HEK293T (cell line): ENCODE measurements at regions not wholly inside any gene's neighbourhood (a gene's known extent, or its start where the extent isn't known, plus 50 kb on each side); places are given as distances from the start of the nearest gene placed in this dataset.

Source experiments
- CTCF ChIA-PET: fragments of 350-600 bp; formaldehyde crosslinking; extraction: SDS; loops from one replicate; lab custom pipeline; 2021; ENCODE audit warnings: antibody characterized with exemption, inconsistent platforms; lab: Yijun Ruan, JAX
- POLR2A ChIA-PET: fragments of 350-600 bp; formaldehyde crosslinking; extraction: SDS; loops from one replicate; lab custom pipeline; 2020; ENCODE audit warnings: antibody characterized with exemption, inconsistent platforms; lab: Yijun Ruan, JAX
- DNase-seq: peaks from one replicate; pipeline ENCODE4 v3.0.0; 2012; ENCODE audit warnings: mixed read lengths; ENCODE audit errors: extremely low spot score
- ARNT ChIP-seq: fragments of 450-650 bp; IDR thresholded peaks from 2 replicates; pipeline ENCODE4 v1.6.1; 2017; ENCODE audit warnings: mild to moderate bottlenecking
- BHLHE40 ChIP-seq: fragments of 450-650 bp; IDR thresholded peaks from 2 replicates; pipeline ENCODE4 v1.6.1; 2016; ENCODE audit warnings: mild to moderate bottlenecking, moderate library complexity, borderline replicate concordance
- CTBP1 ChIP-seq: fragments of 450-650 bp; IDR thresholded peaks from 2 replicates; pipeline ENCODE4 v1.6.1; 2016; ENCODE audit warnings: borderline replicate concordance
- ELF4 ChIP-seq: fragments of 450-650 bp; IDR thresholded peaks from 2 replicates; pipeline ENCODE4 v1.6.1; 2017; ENCODE audit warnings: antibody characterized with exemption
- FOXA1 ChIP-seq: fragments of 450-650 bp; IDR thresholded peaks from 2 replicates; pipeline ENCODE4 v1.6.1; 2016; ENCODE audit warnings: mild to moderate bottlenecking
- FOXK2 ChIP-seq: fragments of 450-650 bp; IDR thresholded peaks from 2 replicates; pipeline ENCODE4 v1.6.1; 2016; ENCODE audit warnings: mild to moderate bottlenecking
- FOXM1 ChIP-seq: fragments of 450-650 bp; IDR thresholded peaks from 2 replicates; pipeline ENCODE4 v1.6.1; 2017; ENCODE audit warnings: mild to moderate bottlenecking, borderline replicate concordance
- HDGF ChIP-seq: fragments of 450-650 bp; IDR thresholded peaks from 2 replicates; pipeline ENCODE4 v1.6.1; 2017; ENCODE audit warnings: antibody characterized with exemption, borderline replicate concordance
- L3MBTL2 ChIP-seq: fragments of 450-650 bp; conservative IDR thresholded peaks from 2 replicates; pipeline ENCODE4 v1.6.1; 2016; ENCODE audit warnings: mild to moderate bottlenecking
- LEF1 ChIP-seq: fragments of 450-650 bp; IDR thresholded peaks from 2 replicates; pipeline ENCODE4 v1.6.1; 2017; ENCODE audit warnings: mild to moderate bottlenecking, borderline replicate concordance
- NFRKB ChIP-seq: fragments of 450-650 bp; IDR thresholded peaks from 2 replicates; pipeline ENCODE4 v1.6.1; 2016; ENCODE audit warnings: mild to moderate bottlenecking, moderate library complexity
- PKNOX1 ChIP-seq: fragments of 450-650 bp; IDR thresholded peaks from 2 replicates; pipeline ENCODE4 v1.6.1; 2016
- SP1 ChIP-seq: fragments of 450-650 bp; IDR thresholded peaks from 2 replicates; pipeline ENCODE4 v1.6.1; 2017
- SUZ12 ChIP-seq: fragments of 450-650 bp; IDR thresholded peaks from 2 replicates; pipeline ENCODE4 v1.6.1; 2016; ENCODE audit warnings: mild to moderate bottlenecking
- TARDBP ChIP-seq: fragments of 450-650 bp; IDR thresholded peaks from 2 replicates; pipeline ENCODE4 v1.6.1; 2016
- ZNF384 ChIP-seq: fragments of 450-650 bp; IDR thresholded peaks from 2 replicates; pipeline ENCODE4 v1.6.1; 2016

GRCh38 chr15:93171476-93171875 is 82.5 kb upstream of the RGMA start:
- CTCF ChIA-PET: no interaction called here
- no peak for DNase-seq
- POLR2A ChIA-PET: no interaction called here
- TF ChIP-seq LEF1 (no peak), CTBP1 (no peak), NFRKB (no peak), ELF4 (no peak), SP1 (no peak), TARDBP (no peak), HDGF (no peak), PKNOX1 (no peak), BHLHE40 (no peak), ZNF384 (no peak), L3MBTL2 (no peak), FOXM1 (no peak), FOXK2 (no peak), SUZ12 (no peak), FOXA1 (no peak), ARNT (no peak)

GRCh38 chr15:93170329-93170728 is 81.3 kb upstream of the RGMA start:
- TF ChIP-seq CTBP1 (no peak), SP1 (no peak), FOXA1 (no peak), LEF1 (no peak), HDGF (no peak), BHLHE40 (no peak), PKNOX1 (no peak), NFRKB (no peak), ELF4 (no peak), SUZ12 (no peak), FOXM1 (no peak), FOXK2 (no peak)
- ChIA-PET CTCF (no interaction called here), POLR2A (no interaction called here)
- no peak for DNase-seq

- POLR2A ChIA-PET: no interaction called here
- CTCF ChIA-PET: no interaction called here
- DNase-seq: no peak
- TF ChIP-seq SP1 (no peak), L3MBTL2 (no peak), NFRKB (no peak), CTBP1 (no peak), HDGF (no peak), SUZ12 (no peak), LEF1 (no peak), FOXM1 (no peak), PKNOX1 (no peak), TARDBP (no peak), ELF4 (no peak), ZNF384 (no peak), BHLHE40 (no peak), ARNT (no peak), FOXK2 (no peak), FOXA1 (no peak)
These were observed 79.9 kb upstream of the RGMA start for GRCh38 chr15:93168910-93169309.

DNA sequence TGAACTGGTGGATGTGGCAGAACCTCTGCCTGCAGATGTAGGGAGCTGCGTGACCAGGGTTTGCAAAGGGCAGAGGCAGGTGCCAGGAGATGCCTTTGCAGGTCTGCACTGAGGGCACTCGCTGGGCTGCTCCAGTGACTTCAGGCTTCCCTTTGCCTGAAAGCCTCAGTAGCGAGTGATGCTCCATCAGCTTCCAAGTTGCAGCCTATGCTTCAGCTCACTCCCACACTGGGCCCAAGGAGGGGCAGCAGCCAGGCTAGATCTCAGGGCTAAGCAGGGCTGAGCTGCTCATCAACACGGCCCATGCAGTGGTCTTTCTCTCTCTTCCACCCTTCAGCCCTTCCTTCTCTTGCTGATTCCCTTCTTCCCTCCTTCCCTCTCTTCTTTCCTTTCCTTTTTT is 78.3 kb upstream of the RGMA start:
- POLR2A ChIA-PET: no interaction called here

DNA sequence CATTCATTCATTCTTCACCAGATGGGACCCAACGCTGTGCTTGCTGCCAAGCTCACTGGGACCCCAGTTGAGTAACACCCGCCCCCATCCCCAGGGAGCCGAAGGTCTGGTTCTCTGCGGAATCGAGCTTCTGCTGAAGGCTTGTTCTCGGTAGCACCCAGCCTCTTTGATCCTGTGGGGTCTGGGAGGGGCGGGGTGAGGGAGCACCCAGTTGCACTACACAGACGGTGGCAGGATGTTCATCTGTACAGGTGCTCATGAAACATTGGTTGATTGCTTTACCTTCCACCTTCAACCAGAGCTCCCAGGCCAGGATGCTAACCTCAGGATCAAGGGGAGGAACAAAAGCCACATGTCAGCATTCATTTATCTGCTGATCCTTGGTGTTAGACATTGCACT is 77.7 kb upstream of the RGMA start:
- no peak for DNase-seq
- POLR2A ChIA-PET: no interaction called here
- TF ChIP-seq FOXK2 (no peak), SP1 (no peak), LEF1 (no peak), FOXM1 (no peak), PKNOX1 (no peak), NFRKB (no peak), BHLHE40 (no peak), TARDBP (no peak), CTBP1 (no peak), SUZ12 (no peak), ZNF384 (no peak), L3MBTL2 (no peak), FOXA1 (no peak), ELF4 (no peak), HDGF (no peak), ARNT (no peak)
- CTCF ChIA-PET: interaction anchor here (0.6 kb wide), 1 partner anchor 78 kb away, joined by 3 read pairs; no protein-coding TSS in a partner anchor

More for the DNA sequence above, 78.3 kb upstream of the RGMA start:
- no peak for TF ChIP-seq HDGF
- TF ChIP-seq CTBP1: no peak
- DNase-seq: no peak
- CTCF ChIA-PET: no interaction called here
